HepG2 (cell line): ENCODE measurements at regions not wholly inside any gene's neighbourhood (a gene's known extent, or its start where the extent isn't known, plus 50 kb on each side); places are given as distances from the start of the nearest gene placed in this dataset.

Experiments used
- ATAC-seq: fragments of 200-7000 bp; cut with Tn5 transposase; 3 replicates; pipeline ENCODE4 v1.9.1; 2020; ENCODE audit warnings: mild to moderate bottlenecking, moderate library complexity
- BruUV-seq: library from RNA; stranded (reverse); fragments of 400-500 nt; replicated peaks from 2 replicates; lab custom pipeline; 2021; lab: Mats Ljungman, UMichigan
- CTCF ChIA-PET: fragments of 300-600 bp; formaldehyde crosslinking; extraction: SDS; loops from one replicate; lab custom pipeline; 2021; ENCODE audit warnings: low total read pairs, inconsistent platforms, low intra/inter-chr PET ratio; lab: Yijun Ruan, JAX
- POLR2A ChIA-PET: fragments of 350-600 bp; sonication (Branson Sonifier 250); formaldehyde crosslinking; loops from one replicate; lab custom pipeline; 2020; ENCODE audit warnings: antibody characterized with exemption, inconsistent platforms; lab: Yijun Ruan, JAX
- DNase-seq: peaks from one replicate; pipeline ENCODE4 v3.0.0-alpha.2; 2015; ENCODE audit warnings: low spot score
- FAIRE-seq: peaks from 3 replicates; lab custom pipeline; 2011; peaks lifted over from hg19 to GRCh38; lab: Jason Lieb, UNC
- H2AFZ ChIP-seq: one replicate; pipeline ENCODE4 v1.6.1; 2011; ENCODE audit warnings: low read length, inconsistent platforms
- H3K27ac ChIP-seq: fragments of 300-600 bp; 3 replicates; pipeline ENCODE4 v1.8.0; 2011; ENCODE audit warnings: mixed run types, mild to moderate bottlenecking, mixed read lengths, low read length, inconsistent platforms; ENCODE audit not compliant: insufficient read depth; ENCODE audit errors: extremely low read length
- H3K27me3 ChIP-seq, 2 experiments: fragments of 200-600 bp in 1 of 2; 2 replicates in 1 of 2; 3 replicates in 1 of 2; pipeline versions ENCODE4 v1.6.0 to v1.8.0; 2011; ENCODE audit warnings: low read length in 2 of 2, mild to moderate bottlenecking in 2 of 2, moderate library complexity in 2 of 2, inconsistent platforms in 1 of 2; ENCODE audit not compliant: insufficient read depth in 2 of 2, control insufficient read depth in 1 of 2
- H3K36me3 ChIP-seq, 2 experiments: fragments of 200-600 bp in 1 of 2; replicated peaks in 1 of 2; 2 replicates in 1 of 2; 3 replicates in 1 of 2; pipeline versions ENCODE4 v1.5.1 to v1.8.0; 2011; ENCODE audit warnings: low read length in 2 of 2, inconsistent platforms in 1 of 2; ENCODE audit not compliant: insufficient read depth in 2 of 2, control insufficient read depth in 1 of 2
- H3K4me1 ChIP-seq: 2 replicates; pipeline ENCODE4 v1.5.1; 2012; ENCODE audit warnings: low read length, inconsistent platforms; ENCODE audit not compliant: insufficient read depth
- H3K4me2 ChIP-seq: 2 replicates; pipeline ENCODE4 v1.6.0; 2011; ENCODE audit warnings: low read depth, low read length, inconsistent platforms
- H3K4me3 ChIP-seq, 3 experiments: fragments of 200-600 bp in 1 of 3; sonication (generic), shearing (Covaris generic) in 1 of 3; replicated peaks in 1 of 3; 2 replicates each; pipeline ENCODE4 v1.5.1; 2011 to 2016; ENCODE audit warnings: low read length in 3 of 3, inconsistent platforms in 2 of 3, low read depth in 2 of 3, mild to moderate bottlenecking in 2 of 3, control low read depth in 1 of 3, mixed read lengths in 1 of 3; ENCODE audit not compliant: insufficient read depth in 1 of 3
- H3K79me2 ChIP-seq: one replicate; pipeline ENCODE4 v1.6.1; 2011; ENCODE audit warnings: low read length, inconsistent platforms; ENCODE audit not compliant: insufficient read depth
- H3K9ac ChIP-seq: 2 replicates; pipeline ENCODE4 v1.6.0; 2011; ENCODE audit warnings: mild to moderate bottlenecking, low read depth, low read length, inconsistent platforms; ENCODE audit not compliant: insufficient read depth
- H3K9me3 ChIP-seq: 2 replicates; pipeline ENCODE4 v1.5.1; 2012; ENCODE audit warnings: mild to moderate bottlenecking, low read length
- H4K20me1 ChIP-seq: 2 replicates; pipeline ENCODE4 v1.6.0; 2011; ENCODE audit warnings: inconsistent platforms, mild to moderate bottlenecking, low read length, moderate library complexity; ENCODE audit not compliant: insufficient read depth
- ARNTL ChIP-seq: sonication (generic); formaldehyde crosslinking; IDR thresholded peaks from 2 replicates; pipeline ENCODE4 v1.4.0; 2020; ENCODE audit warnings: mild to moderate bottlenecking, missing genetic modification reagents
- ATF7 ChIP-seq, 2 experiments: fragments of 450-650 bp in 1 of 2; sonication (generic) in 1 of 2; formaldehyde crosslinking in 1 of 2; IDR thresholded peaks; 2 replicates each; pipeline versions ENCODE4 v1.4.0 to v1.6.1; 2016 to 2020; ENCODE audit warnings: antibody characterized with exemption in 1 of 2, mild to moderate bottlenecking in 1 of 2, missing genetic modification reagents in 1 of 2
- ZBTB4 ChIP-seq: sonication (generic); formaldehyde crosslinking; IDR thresholded peaks from 2 replicates; pipeline ENCODE4 v1.4.0; 2020; ENCODE audit warnings: missing genetic modification reagents, mild to moderate bottlenecking, borderline replicate concordance
- ZIK1 ChIP-seq: sonication (generic); formaldehyde crosslinking; IDR thresholded peaks from 2 replicates; pipeline ENCODE4 v1.5.0; 2020; ENCODE audit warnings: mild to moderate bottlenecking, low read depth, missing genetic modification reagents, borderline replicate concordance
- ZNF572 ChIP-seq: sonication (generic); formaldehyde crosslinking; IDR thresholded peaks from 2 replicates; pipeline ENCODE4 v1.5.1; 2020; ENCODE audit warnings: mild to moderate bottlenecking, missing genetic modification reagents
- ZNF737 ChIP-seq: sonication (generic); formaldehyde crosslinking; IDR thresholded peaks from 2 replicates; pipeline ENCODE4 v1.5.0; 2020; ENCODE audit warnings: missing genetic modification reagents, mild to moderate bottlenecking, borderline replicate concordance
- ZNF773 ChIP-seq: sonication (generic); formaldehyde crosslinking; IDR thresholded peaks from 2 replicates; pipeline ENCODE4 v1.4.0; 2020; ENCODE audit warnings: missing genetic modification reagents, borderline replicate concordance
- WGBS: methylation state at CpG from one replicate; pipeline ENCODE4 v1.1.6; 2017; ENCODE audit warnings: low lambda C conversion rate; 5-methylcytosine and 5-hydroxymethylcytosine counted together
- in situ Hi-C: cut with HindIII; loops from 2 replicates; pipeline ENCODE4 v1.10.0; 2017; ENCODE audit warnings: low pct_unique_long_range_greater_than_20kb; ENCODE audit not compliant: extremely low pct_ligation_motif_present
- intact Hi-C: fragments of 100-400 bp; cut with micrococcal nuclease; formaldehyde crosslinking; loops from one replicate; pipeline ENCODE4 v1.10.0; 2022; ENCODE audit not compliant: unreplicated experiment

DNA sequence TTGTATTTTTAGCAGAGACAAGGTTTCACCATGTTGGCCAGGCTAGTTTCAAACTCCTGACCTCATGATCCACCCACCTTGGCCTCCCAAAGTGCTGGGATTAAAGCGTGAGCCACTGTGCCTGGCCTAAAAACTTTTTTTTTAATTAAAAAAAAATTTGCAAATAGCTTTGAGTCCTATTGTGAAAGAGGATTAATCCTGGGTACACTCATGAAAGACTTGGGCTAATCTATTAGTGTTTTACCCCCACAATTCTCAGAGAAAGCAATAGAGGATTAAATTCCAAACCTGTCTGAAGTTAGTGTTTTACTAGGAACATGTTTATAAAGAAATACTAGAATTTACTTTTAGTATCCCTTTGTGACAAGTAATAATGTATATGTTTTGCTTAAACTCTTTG is 76.9 kb upstream of the ITGB1 start:
- H3K4me2 ChIP-seq = no peak overlapping the region
- in situ Hi-C loops = no loop called here
- H3K36me3 ChIP-seq = no peaks in the 10 kb centered on the region
- intact Hi-C loops = no loop called here
- ChIA-PET POLR2A (no interaction called here), CTCF (no interaction called here)
- no peak overlapping the region for H2AFZ ChIP-seq
- no peaks in the 10 kb centered on the region for H3K9me3 ChIP-seq
- H3K79me2 ChIP-seq = no peaks in the 10 kb centered on the region
- 38% methylated on average over 1 of the region's 1 CpG for WGBS
- ATAC-seq (no peak), DNase-seq (no peak), FAIRE-seq (no peak)
- BruUV-seq = no TSS peak
- TF ChIP-seq ZNF572 (no peak), ARNTL (CRISPR knock-in tag) (no peak), ZIK1 (CRISPR knock-in tag) (no peak), ZNF737 (CRISPR knock-in tag) (no peak), ZNF773 (CRISPR knock-in tag) (no peak), ZBTB4 (no peak), ATF7 (IDR thresholded peaks at IDR 0.05) (no peak), ATF7 (CRISPR knock-in tag; IDR thresholded peaks at IDR 0.05) (no peak)
- H3K4me3 ChIP-seq = no peak overlapping the region
- H3K9ac ChIP-seq = no peak overlapping the region
- no peak overlapping the region for H3K27ac ChIP-seq
- no peaks in the 10 kb centered on the region for H3K4me1 ChIP-seq
- no peaks in the 10 kb centered on the region for H3K27me3 ChIP-seq
- no peaks in the 10 kb centered on the region for H4K20me1 ChIP-seq
